ENCODE measurements at regions not wholly inside any gene's neighbourhood (a gene's known extent, or its start where the extent isn't known, plus 50 kb on each side); places are given as distances from the start of the nearest gene placed in this dataset.

DNA sequence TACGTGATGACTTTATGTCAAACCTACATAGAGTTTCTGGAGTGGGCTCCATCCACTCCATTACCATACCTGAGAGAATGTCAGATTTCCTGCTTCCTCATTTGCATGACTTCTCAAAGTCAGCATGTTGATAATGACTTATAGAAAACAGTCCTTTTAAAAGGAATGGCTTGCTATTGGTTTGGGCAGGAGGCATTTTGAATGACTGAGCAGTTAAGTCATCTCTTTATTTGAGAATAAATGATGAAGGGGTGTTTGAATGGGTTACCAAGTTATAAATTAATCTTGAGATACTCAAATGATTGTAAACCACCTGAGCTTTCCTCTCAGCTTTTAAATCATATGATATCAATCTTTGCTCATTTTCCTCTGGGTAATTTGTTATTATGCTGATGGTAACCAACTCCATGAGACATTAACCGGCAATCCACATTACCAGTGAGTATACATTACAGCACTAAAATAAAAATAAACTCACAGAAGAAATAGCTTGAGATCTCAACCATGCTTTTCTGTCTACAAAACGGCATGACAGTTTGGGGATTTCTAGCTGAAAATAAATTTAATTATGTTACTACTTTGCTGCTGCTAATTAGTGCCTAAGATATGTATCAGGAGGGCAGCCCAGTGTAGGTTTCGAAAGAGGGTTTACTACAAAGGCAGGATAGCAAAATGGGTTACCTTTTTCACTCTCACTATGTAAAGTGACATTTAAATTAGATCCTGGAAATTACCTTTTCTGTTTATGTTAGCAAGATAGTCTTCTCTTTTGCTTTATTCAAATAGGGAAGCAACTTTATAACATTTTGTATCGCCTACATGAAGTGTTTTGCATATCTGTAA, 78.8 kb downstream of the RPS12 start:
- TF ChIP-seq, protein P1, sequence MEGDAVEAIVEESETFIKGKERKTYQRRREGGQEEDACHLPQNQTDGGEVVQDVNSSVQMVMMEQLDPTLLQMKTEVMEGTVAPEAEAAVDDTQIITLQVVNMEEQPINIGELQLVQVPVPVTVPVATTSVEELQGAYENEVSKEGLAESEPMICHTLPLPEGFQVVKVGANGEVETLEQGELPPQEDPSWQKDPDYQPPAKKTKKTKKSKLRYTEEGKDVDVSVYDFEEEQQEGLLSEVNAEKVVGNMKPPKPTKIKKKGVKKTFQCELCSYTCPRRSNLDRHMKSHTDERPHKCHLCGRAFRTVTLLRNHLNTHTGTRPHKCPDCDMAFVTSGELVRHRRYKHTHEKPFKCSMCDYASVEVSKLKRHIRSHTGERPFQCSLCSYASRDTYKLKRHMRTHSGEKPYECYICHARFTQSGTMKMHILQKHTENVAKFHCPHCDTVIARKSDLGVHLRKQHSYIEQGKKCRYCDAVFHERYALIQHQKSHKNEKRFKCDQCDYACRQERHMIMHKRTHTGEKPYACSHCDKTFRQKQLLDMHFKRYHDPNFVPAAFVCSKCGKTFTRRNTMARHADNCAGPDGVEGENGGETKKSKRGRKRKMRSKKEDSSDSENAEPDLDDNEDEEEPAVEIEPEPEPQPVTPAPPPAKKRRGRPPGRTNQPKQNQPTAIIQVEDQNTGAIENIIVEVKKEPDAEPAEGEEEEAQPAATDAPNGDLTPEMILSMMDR (IDR thresholded peaks at IDR 0.05; ENCODE audit: unreplicated experiment) = no peak
- Mint-ChIP-seq H3K27me3 (peaks cover 3% of the 10 kb centered on the region), H3K36me3 (ENCODE audit: insufficient read depth) (no peaks in the 10 kb centered on the region), H3K9me3 (ENCODE audit: low read depth) (peaks cover 6% of the 10 kb centered on the region), H3K27ac (no peak overlapping the region), H3K4me1 (ENCODE audit: low read depth) (no peaks in the 10 kb centered on the region), H3K4me3 (ENCODE audit: low read depth) (no peak overlapping the region)
- no peak for DNase-seq (ENCODE audit: low spot score, unreplicated experiment)

DNA sequence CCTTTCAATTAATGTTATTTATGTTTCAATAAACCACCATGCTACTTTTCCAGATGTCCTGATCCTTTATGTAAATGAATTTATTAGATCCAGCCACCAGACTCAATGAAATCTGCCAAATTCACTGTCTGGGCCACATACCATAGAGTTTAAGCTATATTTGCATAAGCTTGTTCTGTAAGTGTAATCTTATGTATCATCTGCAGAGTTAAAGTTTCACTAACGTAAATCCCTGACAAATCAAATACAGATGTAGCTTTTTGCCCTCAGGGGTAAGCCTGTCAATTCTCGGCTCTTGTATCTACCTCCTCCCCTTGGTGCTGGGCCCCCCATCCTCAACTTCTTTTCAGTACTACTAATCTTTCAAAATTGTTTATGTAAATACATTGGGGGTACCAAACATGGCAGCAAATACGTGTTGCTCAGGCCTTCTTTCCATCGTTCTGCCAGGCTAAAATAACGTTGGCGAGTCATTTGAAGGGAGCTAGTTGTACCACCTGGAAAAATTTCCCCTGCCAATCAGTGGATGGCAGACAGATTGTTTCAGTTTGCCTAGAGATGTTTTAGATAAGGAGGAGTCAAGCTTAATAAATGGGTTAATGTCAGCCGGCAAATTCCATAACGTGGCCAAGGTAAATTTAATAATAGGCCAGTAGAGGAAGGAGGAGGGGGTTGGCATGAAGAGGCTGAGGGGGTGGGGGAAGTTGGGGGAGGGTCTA, 79.6 kb downstream of the RPS12 start:
- H3K36me3 Mint-ChIP-seq (ENCODE audit: insufficient read depth) = no peaks in the 10 kb centered on the region
- H3K4me3 Mint-ChIP-seq (ENCODE audit: low read depth) = no peak overlapping the region

DNA sequence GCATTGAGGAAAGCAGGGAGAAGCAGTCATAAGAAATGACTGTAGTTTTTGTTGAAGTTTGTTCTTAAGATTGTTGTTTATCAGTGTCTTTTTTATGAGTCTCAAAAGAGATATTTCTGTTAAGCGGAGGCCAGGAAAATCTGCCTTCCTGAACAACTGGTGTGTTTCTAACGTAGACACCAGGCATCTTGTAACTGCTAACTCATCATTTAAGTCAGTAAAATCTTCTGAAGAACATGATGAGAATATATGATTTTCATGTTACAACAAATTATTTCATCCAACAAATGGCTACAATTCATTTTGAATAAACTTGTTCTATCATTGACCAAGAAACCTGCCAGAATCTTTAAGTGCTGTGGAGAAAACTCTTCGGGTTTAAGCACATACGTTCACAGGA, 84.0 kb downstream of the RPS12 start:
- H3K36me3 Mint-ChIP-seq (ENCODE audit: insufficient read depth) = no peaks in the 10 kb centered on the region
- H3K4me3 Mint-ChIP-seq (ENCODE audit: low read depth) = no peak overlapping the region
- DNase-seq (ENCODE audit: low spot score, unreplicated experiment) = no peak
- H3K27ac Mint-ChIP-seq = no peak overlapping the region
- H3K4me1 Mint-ChIP-seq (ENCODE audit: low read depth) = no peaks in the 10 kb centered on the region
- H3K27me3 Mint-ChIP-seq = no peaks in the 10 kb centered on the region
- TF ChIP-seq, protein P1 (IDR thresholded peaks at IDR 0.05; ENCODE audit: unreplicated experiment) = no peak
- no peaks in the 10 kb centered on the region for H3K9me3 Mint-ChIP-seq (ENCODE audit: low read depth)

More for the DNA sequence above, 79.6 kb downstream of the RPS12 start:
- H3K27me3 Mint-ChIP-seq = peaks cover 3% of the 10 kb centered on the region
- H3K4me1 Mint-ChIP-seq (ENCODE audit: low read depth) = no peaks in the 10 kb centered on the region
- peaks cover 6% of the 10 kb centered on the region for H3K9me3 Mint-ChIP-seq (ENCODE audit: low read depth)
- TF ChIP-seq, protein P1 (IDR thresholded peaks at IDR 0.05; ENCODE audit: unreplicated experiment) = no peak
- no peak for DNase-seq (ENCODE audit: low spot score, unreplicated experiment)
- H3K27ac Mint-ChIP-seq = no peak overlapping the region

DNA sequence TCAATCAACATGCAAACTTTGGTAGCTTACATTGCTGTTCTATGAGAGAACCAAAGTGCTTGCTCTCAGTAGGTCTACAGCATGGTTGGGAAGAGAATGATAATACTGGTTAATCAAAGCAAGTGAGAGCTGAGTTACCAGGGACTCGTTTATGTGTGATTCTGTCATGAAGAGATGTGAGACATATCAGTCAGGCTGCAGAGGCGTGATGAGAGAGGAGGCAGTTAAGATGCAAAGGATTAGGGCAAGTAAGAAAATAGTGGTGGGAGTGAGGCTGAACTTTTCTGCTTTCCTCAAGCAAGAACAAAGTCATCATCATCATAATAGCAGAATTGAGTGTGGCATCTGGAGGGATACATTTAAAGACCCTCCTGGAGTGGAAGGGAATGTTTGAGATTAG, 86.5 kb downstream of the RPS12 start:
- H3K27me3 Mint-ChIP-seq = no peaks in the 10 kb centered on the region
- DNase-seq (ENCODE audit: low spot score, unreplicated experiment) = no peak
- H3K9me3 Mint-ChIP-seq (ENCODE audit: low read depth) = peaks cover 3% of the 10 kb centered on the region
- TF ChIP-seq, protein P1 (IDR thresholded peaks at IDR 0.05; ENCODE audit: unreplicated experiment) = no peak
- no peaks in the 10 kb centered on the region for H3K4me1 Mint-ChIP-seq (ENCODE audit: low read depth)
- no peak overlapping the region for H3K4me3 Mint-ChIP-seq (ENCODE audit: low read depth)
- H3K27ac Mint-ChIP-seq = no peak overlapping the region
- H3K36me3 Mint-ChIP-seq (ENCODE audit: insufficient read depth) = no peaks in the 10 kb centered on the region

DNA sequence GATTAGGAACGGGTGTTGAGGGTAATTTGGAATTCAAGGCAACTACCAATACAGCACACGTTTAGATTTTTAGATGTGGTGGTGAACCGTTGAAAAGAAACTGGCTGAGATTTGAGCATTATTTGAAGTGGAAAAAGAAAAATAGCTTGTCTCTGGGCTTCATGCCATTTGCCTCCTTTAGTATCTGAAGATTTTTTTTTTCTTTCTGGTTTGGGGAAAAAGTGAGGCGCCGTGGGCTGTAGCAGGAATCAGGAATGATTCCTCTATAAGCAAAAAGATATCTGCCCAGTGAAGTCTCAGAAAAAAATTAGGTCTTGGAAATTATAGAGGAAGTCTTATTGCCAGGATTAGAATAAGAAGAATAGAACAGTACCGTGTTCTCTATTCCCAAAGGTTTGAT, 88.5 kb downstream of the RPS12 start:
- H3K4me3 Mint-ChIP-seq (ENCODE audit: low read depth) = no peak overlapping the region
- H3K27ac Mint-ChIP-seq = no peak overlapping the region

More for the DNA sequence above, 88.5 kb downstream of the RPS12 start:
- no peaks in the 10 kb centered on the region for H3K4me1 Mint-ChIP-seq (ENCODE audit: low read depth)
- TF ChIP-seq, protein P1 (IDR thresholded peaks at IDR 0.05; ENCODE audit: unreplicated experiment) = no peak
- H3K27me3 Mint-ChIP-seq = no peaks in the 10 kb centered on the region
- DNase-seq (ENCODE audit: low spot score, unreplicated experiment) = no peak
- peaks cover 3% of the 10 kb centered on the region for H3K9me3 Mint-ChIP-seq (ENCODE audit: low read depth)
- H3K36me3 Mint-ChIP-seq (ENCODE audit: insufficient read depth) = no peaks in the 10 kb centered on the region
